GM12878 (cell line): ENCODE measurements at regions not wholly inside any gene's neighbourhood (a gene's known extent, or its start where the extent isn't known, plus 50 kb on each side); places are given as distances from the start of the nearest gene placed in this dataset.

Experiments
- ATAC-seq: fragments of 200-7000 bp; cut with Tn5 transposase; 3 replicates; pipeline ENCODE4 v1.9.1; 2020; ENCODE audit warnings: mild to moderate bottlenecking, moderate library complexity
- BruUV-seq: library from RNA; stranded (reverse); fragments of 400-500 nt; replicated peaks from 2 replicates; lab custom pipeline; 2021; lab: Mats Ljungman, UMichigan
- CTCF ChIA-PET: fragments of 300-600 bp; sonication (Branson Sonifier 250); formaldehyde crosslinking; extraction: SDS; loops from one replicate; lab custom pipeline; 2021; ENCODE audit warnings: inconsistent platforms; lab: Yijun Ruan, JAX
- POLR2A ChIA-PET: fragments of 350-600 bp; formaldehyde crosslinking; extraction: SDS; loops from one replicate; lab custom pipeline; 2021; ENCODE audit warnings: inconsistent platforms; lab: Charles Lee
- RAD21 ChIA-PET: fragments of 300-600 bp; sonication (Branson Sonifier 250); formaldehyde crosslinking; loops from one replicate; lab custom pipeline; 2023; ENCODE audit warnings: antibody characterized with exemption; ENCODE audit not compliant: unreplicated experiment; lab: Charles Lee
- SMC1A ChIA-PET: fragments of 300-600 bp; sonication (Branson Sonifier 250); formaldehyde crosslinking; loops from one replicate; lab custom pipeline; 2023; ENCODE audit not compliant: unreplicated experiment, uncharacterized antibody; lab: Charles Lee
- DNase-seq: peaks from one replicate; pipeline ENCODE4 v3.0.0-alpha.2; 2011; ENCODE audit warnings: low read depth, low spot score
- FAIRE-seq: peaks from 3 replicates; lab custom pipeline; 2011; peaks lifted over from hg19 to GRCh38; lab: Jason Lieb, UNC
- H2AFZ ChIP-seq: 2 replicates; pipeline ENCODE4 v1.6.0; 2011; ENCODE audit warnings: low read depth, low read length, control low read depth; ENCODE audit not compliant: control insufficient read depth
- H3K27ac ChIP-seq: 2 replicates; pipeline ENCODE4 v1.5.1; 2011; ENCODE audit warnings: control low read depth; ENCODE audit not compliant: control insufficient read depth, insufficient read depth
- H3K27me3 ChIP-seq, 2 experiments: replicated peaks in 1 of 2; 2 replicates each; pipeline versions ENCODE4 v1.6.0 to v1.6.1; 2011; ENCODE audit warnings: low read length in 1 of 2; ENCODE audit not compliant: control insufficient read depth in 2 of 2, insufficient read depth in 2 of 2
- H3K36me3 ChIP-seq, 2 experiments: 2 replicates each; pipeline ENCODE4 v1.5.1; 2011; ENCODE audit warnings: low read length in 1 of 2; ENCODE audit not compliant: control insufficient read depth in 2 of 2, insufficient read depth in 2 of 2
- H3K4me1 ChIP-seq: 2 replicates; pipeline ENCODE4 v1.6.1; 2011; ENCODE audit warnings: mild to moderate bottlenecking, low read length, moderate library complexity, mixed read lengths; ENCODE audit not compliant: control insufficient read depth, insufficient read depth
- H3K4me2 ChIP-seq: 2 replicates; pipeline ENCODE4 v1.6.0; 2011; ENCODE audit warnings: control low read depth; ENCODE audit not compliant: control insufficient read depth, insufficient read depth
- H3K4me3 ChIP-seq: fragments of 200-600 bp; sonication (generic); 2 replicates; pipeline ENCODE4 v1.5.1; 2016
- H3K79me2 ChIP-seq: 2 replicates; pipeline ENCODE4 v1.6.0; 2011; ENCODE audit warnings: low read length; ENCODE audit not compliant: control insufficient read depth, insufficient read depth
- H3K9ac ChIP-seq: 2 replicates; pipeline ENCODE4 v1.8.0; 2011; ENCODE audit warnings: low read length, control low read depth, mixed read lengths; ENCODE audit not compliant: control insufficient read depth, insufficient read depth
- H3K9me3 ChIP-seq: replicated peaks from 3 replicates; pipeline ENCODE4 v1.5.1; 2011; ENCODE audit warnings: mild to moderate bottlenecking, low read length; ENCODE audit not compliant: control insufficient read depth, insufficient read depth
- H4K20me1 ChIP-seq: 2 replicates; pipeline ENCODE4 v1.6.0; 2011; ENCODE audit not compliant: control insufficient read depth, insufficient read depth
- ASH2L ChIP-seq: fragments of 300-600, 200-600 bp; sonication (generic); IDR thresholded peaks from 2 replicates; pipeline ENCODE4 v1.6.1; 2017; ENCODE audit warnings: low read depth, mild to moderate bottlenecking, borderline replicate concordance
- BACH1 ChIP-seq: fragments of 450-650 bp; IDR thresholded peaks from 2 replicates; pipeline ENCODE4 v1.6.1; 2017; ENCODE audit warnings: mild to moderate bottlenecking, borderline replicate concordance
- BHLHE40 ChIP-seq, 2 experiments: fragments of 450-650 bp in 1 of 2; IDR thresholded peaks; 2 replicates each; pipeline ENCODE4 v1.6.1; 2011 to 2017; ENCODE audit warnings: low read depth in 2 of 2, borderline replicate concordance in 1 of 2, improper control_type of control experiment in 1 of 2, low read length in 1 of 2, mild to moderate bottlenecking in 1 of 2
- BMI1 ChIP-seq: fragments of 450-650 bp; IDR thresholded peaks from 2 replicates; pipeline ENCODE4 v1.6.1; 2016; ENCODE audit warnings: mild to moderate bottlenecking, moderate library complexity, borderline replicate concordance
- CBX3 ChIP-seq: fragments of 200-600 bp; sonication (generic); IDR thresholded peaks from 2 replicates; pipeline ENCODE4 v1.6.1; 2016; ENCODE audit warnings: low read depth, borderline replicate concordance
- FOXK2 ChIP-seq: fragments of 450-650 bp; IDR thresholded peaks from 2 replicates; pipeline ENCODE4 v1.6.1; 2017; ENCODE audit warnings: mild to moderate bottlenecking, moderate library complexity
- HDGF ChIP-seq: fragments of 450-650 bp; IDR thresholded peaks from 2 replicates; pipeline ENCODE4 v1.6.1; 2016; ENCODE audit warnings: antibody characterized with exemption
- LARP7 ChIP-seq: fragments of 450-650 bp; IDR thresholded peaks from 2 replicates; pipeline ENCODE4 v1.6.1; 2017; ENCODE audit warnings: mild to moderate bottlenecking
- NR2F1 ChIP-seq: fragments of 450-650 bp; conservative IDR thresholded peaks from 2 replicates; pipeline ENCODE4 v1.6.1; 2017; ENCODE audit warnings: mild to moderate bottlenecking
- POLR2A ChIP-seq: IDR thresholded peaks from 2 replicates; pipeline ENCODE4 v1.6.1; 2011; ENCODE audit warnings: low read depth, mild to moderate bottlenecking, low read length
- POU2F2 ChIP-seq: IDR thresholded peaks from 3 replicates; pipeline ENCODE4 v1.6.1; 2011; ENCODE audit warnings: low read depth, mild to moderate bottlenecking, low read length, borderline replicate concordance
- SMAD5 ChIP-seq: IDR thresholded peaks from 2 replicates; pipeline ENCODE4 v1.6.1; 2016; ENCODE audit warnings: antibody characterized with exemption, low read depth
- ZNF207 ChIP-seq: fragments of 450-650 bp; IDR thresholded peaks from 2 replicates; pipeline ENCODE4 v1.6.1; 2014; ENCODE audit warnings: antibody characterized with exemption, mild to moderate bottlenecking, borderline replicate concordance
- ZNF622 ChIP-seq: fragments of 450-650 bp; IDR thresholded peaks from 2 replicates; pipeline ENCODE4 v1.6.1; 2017; ENCODE audit warnings: mild to moderate bottlenecking, inconsistent platforms
- ZZZ3 ChIP-seq: IDR thresholded peaks from 2 replicates; pipeline ENCODE4 v1.6.1; 2011; ENCODE audit warnings: low read depth; ENCODE audit not compliant: control insufficient read depth, insufficient read length
- WGBS: methylation state at CpG from one replicate; pipeline ENCODE4 v1.1.6; 2016; ENCODE audit warnings: low lambda C conversion rate; ENCODE audit not compliant: insufficient replicate concordance, insufficient coverage; ENCODE audit errors: missing lambda C conversion rate; 5-methylcytosine and 5-hydroxymethylcytosine counted together
- in situ Hi-C: fragments of 300-500 bp; cut with MboI; formaldehyde crosslinking; loops from 9 replicates; pipeline ENCODE4 v1.14.3; 2018; ENCODE audit warnings: mixed read lengths
- intact Hi-C: fragments of 100-400 bp; cut with micrococcal nuclease; formaldehyde crosslinking; loops from one replicate; pipeline ENCODE4 v1.14.2; 2022; ENCODE audit not compliant: unreplicated experiment
- TF ChIP-seq, protein P1 (sequence below): IDR thresholded peaks from 2 replicates; pipeline ENCODE4 v1.6.1; 2011; ENCODE audit warnings: borderline replicate concordance, low read depth, mild to moderate bottlenecking, moderate library complexity, mixed read lengths, low read length; ENCODE audit not compliant: insufficient read depth; ENCODE audit errors: extremely low read length
- TF ChIP-seq, protein P2 (sequence below): IDR thresholded peaks from 2 replicates; pipeline ENCODE4 v1.6.1; 2011; ENCODE audit warnings: borderline replicate concordance, low read depth, mild to moderate bottlenecking, moderate library complexity, low read length; ENCODE audit not compliant: insufficient read depth, poor library complexity, severe bottlenecking
- TF ChIP-seq, protein P3 (sequence below): fragments of 450-650 bp; IDR thresholded peaks from 2 replicates; pipeline ENCODE4 v1.6.1; 2017; ENCODE audit warnings: mild to moderate bottlenecking
- TF ChIP-seq, protein P4 (sequence below): IDR thresholded peaks from 2 replicates; pipeline ENCODE4 v1.6.1; 2012; ENCODE audit warnings: mild to moderate bottlenecking, low read depth, low read length

DNA sequence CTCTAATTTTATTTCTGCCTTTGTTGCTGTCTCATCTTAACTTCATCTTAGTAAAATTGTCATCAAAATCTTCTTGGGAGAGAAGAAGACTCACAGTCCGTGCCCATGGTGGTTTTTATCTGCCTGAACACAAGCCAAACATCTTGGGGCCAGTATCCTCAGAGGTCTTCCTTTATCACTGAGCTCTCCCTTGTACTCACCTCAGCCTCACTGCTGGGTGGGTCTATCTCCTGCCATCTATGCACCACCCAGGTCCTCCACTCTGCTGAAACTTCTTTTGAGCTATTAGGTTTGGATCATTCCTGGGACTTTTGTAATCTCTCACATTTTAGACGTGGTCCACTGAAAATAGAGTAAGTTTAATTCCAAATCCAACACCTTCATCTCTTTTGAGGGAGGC is 116.3 kb upstream of the EPB41L4A start:
- no peak overlapping the region for H3K4me3 ChIP-seq
- POLR2A ChIA-PET, result no interaction called here
- H3K79me2 ChIP-seq, result no peaks in the 10 kb centered on the region
- BruUV-seq, result no TSS peak
- RAD21 ChIA-PET, result no interaction called here
- TF ChIP-seq, protein P1, sequence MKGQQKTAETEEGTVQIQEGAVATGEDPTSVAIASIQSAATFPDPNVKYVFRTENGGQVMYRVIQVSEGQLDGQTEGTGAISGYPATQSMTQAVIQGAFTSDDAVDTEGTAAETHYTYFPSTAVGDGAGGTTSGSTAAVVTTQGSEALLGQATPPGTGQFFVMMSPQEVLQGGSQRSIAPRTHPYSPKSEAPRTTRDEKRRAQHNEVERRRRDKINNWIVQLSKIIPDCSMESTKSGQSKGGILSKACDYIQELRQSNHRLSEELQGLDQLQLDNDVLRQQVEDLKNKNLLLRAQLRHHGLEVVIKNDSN, result no peak
- TF ChIP-seq ZZZ3 (no peak), POU2F2 (no peak), NR2F1 (no peak), SMAD5 (no peak), ZNF622 (no peak), LARP7 (no peak), ZNF207 (no peak), FOXK2 (no peak), BHLHE40 (IDR thresholded peaks at IDR 0.05; ENCODE audit: borderline replicate concordance in 1 of 2, low read depth in 2 of 2, low read length in 1 of 2) (no peak), POLR2A (no peak), BACH1 (no peak), BMI1 (no peak), HDGF (no peak), ASH2L (no peak), CBX3 (no peak)
- TF ChIP-seq, protein P2, sequence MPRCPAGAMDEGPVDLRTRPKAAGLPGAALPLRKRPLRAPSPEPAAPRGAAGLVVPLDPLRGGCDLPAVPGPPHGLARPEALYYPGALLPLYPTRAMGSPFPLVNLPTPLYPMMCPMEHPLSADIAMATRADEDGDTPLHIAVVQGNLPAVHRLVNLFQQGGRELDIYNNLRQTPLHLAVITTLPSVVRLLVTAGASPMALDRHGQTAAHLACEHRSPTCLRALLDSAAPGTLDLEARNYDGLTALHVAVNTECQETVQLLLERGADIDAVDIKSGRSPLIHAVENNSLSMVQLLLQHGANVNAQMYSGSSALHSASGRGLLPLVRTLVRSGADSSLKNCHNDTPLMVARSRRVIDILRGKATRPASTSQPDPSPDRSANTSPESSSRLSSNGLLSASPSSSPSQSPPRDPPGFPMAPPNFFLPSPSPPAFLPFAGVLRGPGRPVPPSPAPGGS, result no peak
- TF ChIP-seq, protein P3, sequence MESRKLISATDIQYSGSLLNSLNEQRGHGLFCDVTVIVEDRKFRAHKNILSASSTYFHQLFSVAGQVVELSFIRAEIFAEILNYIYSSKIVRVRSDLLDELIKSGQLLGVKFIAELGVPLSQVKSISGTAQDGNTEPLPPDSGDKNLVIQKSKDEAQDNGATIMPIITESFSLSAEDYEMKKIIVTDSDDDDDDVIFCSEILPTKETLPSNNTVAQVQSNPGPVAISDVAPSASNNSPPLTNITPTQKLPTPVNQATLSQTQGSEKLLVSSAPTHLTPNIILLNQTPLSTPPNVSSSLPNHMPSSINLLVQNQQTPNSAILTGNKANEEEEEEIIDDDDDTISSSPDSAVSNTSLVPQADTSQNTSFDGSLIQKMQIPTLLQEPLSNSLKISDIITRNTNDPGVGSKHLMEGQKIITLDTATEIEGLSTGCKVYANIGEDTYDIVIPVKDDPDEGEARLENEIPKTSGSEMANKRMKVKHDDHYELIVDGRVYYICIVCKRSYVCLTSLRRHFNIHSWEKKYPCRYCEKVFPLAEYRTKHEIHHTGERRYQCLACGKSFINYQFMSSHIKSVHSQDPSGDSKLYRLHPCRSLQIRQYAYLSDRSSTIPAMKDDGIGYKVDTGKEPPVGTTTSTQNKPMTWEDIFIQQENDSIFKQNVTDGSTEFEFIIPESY, result no peak
- TF ChIP-seq, protein P4, sequence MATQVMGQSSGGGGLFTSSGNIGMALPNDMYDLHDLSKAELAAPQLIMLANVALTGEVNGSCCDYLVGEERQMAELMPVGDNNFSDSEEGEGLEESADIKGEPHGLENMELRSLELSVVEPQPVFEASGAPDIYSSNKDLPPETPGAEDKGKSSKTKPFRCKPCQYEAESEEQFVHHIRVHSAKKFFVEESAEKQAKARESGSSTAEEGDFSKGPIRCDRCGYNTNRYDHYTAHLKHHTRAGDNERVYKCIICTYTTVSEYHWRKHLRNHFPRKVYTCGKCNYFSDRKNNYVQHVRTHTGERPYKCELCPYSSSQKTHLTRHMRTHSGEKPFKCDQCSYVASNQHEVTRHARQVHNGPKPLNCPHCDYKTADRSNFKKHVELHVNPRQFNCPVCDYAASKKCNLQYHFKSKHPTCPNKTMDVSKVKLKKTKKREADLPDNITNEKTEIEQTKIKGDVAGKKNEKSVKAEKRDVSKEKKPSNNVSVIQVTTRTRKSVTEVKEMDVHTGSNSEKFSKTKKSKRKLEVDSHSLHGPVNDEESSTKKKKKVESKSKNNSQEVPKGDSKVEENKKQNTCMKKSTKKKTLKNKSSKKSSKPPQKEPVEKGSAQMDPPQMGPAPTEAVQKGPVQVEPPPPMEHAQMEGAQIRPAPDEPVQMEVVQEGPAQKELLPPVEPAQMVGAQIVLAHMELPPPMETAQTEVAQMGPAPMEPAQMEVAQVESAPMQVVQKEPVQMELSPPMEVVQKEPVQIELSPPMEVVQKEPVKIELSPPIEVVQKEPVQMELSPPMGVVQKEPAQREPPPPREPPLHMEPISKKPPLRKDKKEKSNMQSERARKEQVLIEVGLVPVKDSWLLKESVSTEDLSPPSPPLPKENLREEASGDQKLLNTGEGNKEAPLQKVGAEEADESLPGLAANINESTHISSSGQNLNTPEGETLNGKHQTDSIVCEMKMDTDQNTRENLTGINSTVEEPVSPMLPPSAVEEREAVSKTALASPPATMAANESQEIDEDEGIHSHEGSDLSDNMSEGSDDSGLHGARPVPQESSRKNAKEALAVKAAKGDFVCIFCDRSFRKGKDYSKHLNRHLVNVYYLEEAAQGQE, result no peak
- TF ChIP-seq, all 136 proteins: peak for 0
- Histone ChIP-seq H3K36me3 (no peaks in the 10 kb centered on the region), H3K4me2 (no peak overlapping the region), H4K20me1 (no peaks in the 10 kb centered on the region), H3K4me1 (peaks cover 18% of the 10 kb centered on the region), H3K9ac (no peak overlapping the region), H3K27ac (no peak overlapping the region), H3K9me3 (no peaks in the 10 kb centered on the region), H3K27me3 (no peaks in the 10 kb centered on the region), H2AFZ (no peak overlapping the region)
- DNase-seq (no peak), ATAC-seq (no peak), FAIRE-seq (no peak)
- intact Hi-C loops (no loop called here), in situ Hi-C loops (no loop called here)
- SMC1A ChIA-PET, result interaction anchor here (0.7 to 1.2 kb wide), 2 partner anchors 12 to 25 kb away, joined by 3 to 5 read pairs; no protein-coding TSS in a partner anchor
- WGBS, result 83% methylated on average over 2 of the region's 2 CpGs
- CTCF ChIA-PET, result interaction anchor here (1.3 to 1.9 kb wide), 3 partner anchors 10 to 149 kb away, joined by 3 to 6 read pairs (median 4); no protein-coding TSS in a partner anchor
